ENCODE measurements at regions not wholly inside any gene's neighbourhood (a gene's known extent, or its start where the extent isn't known, plus 50 kb on each side); places are given as distances from the start of the nearest gene placed in this dataset.

DNA sequence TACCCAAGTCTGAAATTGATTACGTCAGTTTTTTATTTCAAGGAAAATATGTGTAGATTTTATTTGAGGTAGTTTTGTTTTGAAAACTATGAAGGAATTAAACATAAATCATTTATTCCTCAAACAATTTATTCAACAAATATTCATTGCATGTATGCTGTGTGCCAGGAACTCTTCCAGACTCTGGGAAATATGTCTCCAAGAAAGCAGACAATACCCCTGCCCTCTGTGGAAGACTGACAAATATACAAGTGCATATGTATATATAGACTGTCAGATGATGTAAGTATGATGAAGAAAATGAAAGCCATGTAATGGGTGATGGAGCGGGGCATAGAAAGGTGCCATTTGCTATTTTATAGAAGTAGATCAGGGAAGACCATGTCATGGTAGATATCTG, 889.5 kb downstream of the USP25 start:
- Histone ChIP-seq H3K9me3 (ENCODE audit: control insufficient read depth in 4 of 4, insufficient read depth in 3 of 4, low read length in 3 of 4) (peaks cover 0 to 2% (median 0%) of the 10 kb centered on the region in 4 donors), H3K27me3 (ENCODE audit: control insufficient read depth in 3 of 3, insufficient read depth in 3 of 3, low read length in 2 of 3) (no peaks in the 10 kb centered on the region), H3K4me3 (no peak overlapping the region), H3K36me3 (ENCODE audit: control insufficient read depth in 4 of 4, insufficient read depth in 4 of 4, low read length in 4 of 4) (no peaks in the 10 kb centered on the region), H3K27ac (ENCODE audit: low read depth in 1 of 2, low read length in 1 of 2) (no peak overlapping the region), H3K4me1 (ENCODE audit: control insufficient read depth in 5 of 5, insufficient read depth in 5 of 5, low read length in 5 of 5) (peaks cover 0 to 2% (median 0%) of the 10 kb centered on the region in 5 donors), H3K9ac (ENCODE audit: insufficient read depth in 1 of 2, low read length in 2 of 2) (no peak overlapping the region)
- ATAC-seq (ENCODE audit: insufficient read depth, low FRiP score) (no peak), DNase-seq (no peak)
- TF ChIP-seq, protein P1, sequence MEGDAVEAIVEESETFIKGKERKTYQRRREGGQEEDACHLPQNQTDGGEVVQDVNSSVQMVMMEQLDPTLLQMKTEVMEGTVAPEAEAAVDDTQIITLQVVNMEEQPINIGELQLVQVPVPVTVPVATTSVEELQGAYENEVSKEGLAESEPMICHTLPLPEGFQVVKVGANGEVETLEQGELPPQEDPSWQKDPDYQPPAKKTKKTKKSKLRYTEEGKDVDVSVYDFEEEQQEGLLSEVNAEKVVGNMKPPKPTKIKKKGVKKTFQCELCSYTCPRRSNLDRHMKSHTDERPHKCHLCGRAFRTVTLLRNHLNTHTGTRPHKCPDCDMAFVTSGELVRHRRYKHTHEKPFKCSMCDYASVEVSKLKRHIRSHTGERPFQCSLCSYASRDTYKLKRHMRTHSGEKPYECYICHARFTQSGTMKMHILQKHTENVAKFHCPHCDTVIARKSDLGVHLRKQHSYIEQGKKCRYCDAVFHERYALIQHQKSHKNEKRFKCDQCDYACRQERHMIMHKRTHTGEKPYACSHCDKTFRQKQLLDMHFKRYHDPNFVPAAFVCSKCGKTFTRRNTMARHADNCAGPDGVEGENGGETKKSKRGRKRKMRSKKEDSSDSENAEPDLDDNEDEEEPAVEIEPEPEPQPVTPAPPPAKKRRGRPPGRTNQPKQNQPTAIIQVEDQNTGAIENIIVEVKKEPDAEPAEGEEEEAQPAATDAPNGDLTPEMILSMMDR (IDR thresholded peaks at IDR 0.05; ENCODE audit: control extremely low read depth, extremely low read depth): no peak
- 96 to 98% methylated on average over 2 of the region's 2 CpGs for WGBS, 2 donors

DNA sequence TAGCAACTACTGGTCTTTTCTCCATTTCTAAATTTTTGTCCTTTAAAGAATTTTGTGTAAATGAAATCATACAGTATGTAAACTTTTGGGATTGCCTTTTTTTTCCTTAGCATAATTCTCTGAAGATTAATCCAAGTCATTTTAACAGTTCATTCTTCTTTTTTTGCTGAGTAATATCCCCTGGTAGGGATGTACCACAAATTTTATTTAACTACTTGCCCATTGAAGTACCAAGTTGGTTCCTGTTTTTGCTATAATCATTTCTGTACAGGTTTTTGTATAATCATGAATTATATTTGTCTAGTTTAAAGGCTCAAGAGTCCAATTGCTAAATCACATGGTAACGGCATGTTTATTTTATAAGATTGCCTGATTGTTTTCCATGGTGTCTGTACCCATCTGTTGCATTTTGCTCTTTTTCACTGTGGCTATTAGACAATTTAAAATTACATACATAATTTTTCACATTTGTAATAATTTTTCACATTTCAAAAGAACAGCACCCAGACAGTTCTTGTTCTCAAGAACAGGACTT, 891.1 kb downstream of the USP25 start:
- ATAC-seq (ENCODE audit: insufficient read depth, low FRiP score) (no peak), DNase-seq (no peak)
- TF ChIP-seq, protein P1 (IDR thresholded peaks at IDR 0.05; ENCODE audit: control extremely low read depth, extremely low read depth): no peak
- H3K9me3 ChIP-seq (ENCODE audit: control insufficient read depth in 4 of 4, insufficient read depth in 3 of 4, low read length in 3 of 4): peaks cover 0 to 2% (median 0%) of the 10 kb centered on the region in 4 donors
- H3K36me3 ChIP-seq (ENCODE audit: control insufficient read depth in 4 of 4, insufficient read depth in 4 of 4, low read length in 4 of 4): no peaks in the 10 kb centered on the region
- H3K27me3 ChIP-seq (ENCODE audit: control insufficient read depth in 3 of 3, insufficient read depth in 3 of 3, low read length in 2 of 3): no peaks in the 10 kb centered on the region
- WGBS, 2 donors: 21 to 53% methylated on average over 1 of the region's 1 CpG
- H3K4me3 ChIP-seq: no peak overlapping the region
- peaks cover 0 to 17% (median 0%) of the 10 kb centered on the region in 5 donors for H3K4me1 ChIP-seq (ENCODE audit: control insufficient read depth in 5 of 5, insufficient read depth in 5 of 5, low read length in 5 of 5)
- no peak overlapping the region for H3K9ac ChIP-seq (ENCODE audit: insufficient read depth in 1 of 2, low read length in 2 of 2)
- H3K27ac ChIP-seq (ENCODE audit: low read depth in 1 of 2, low read length in 1 of 2): no peak overlapping the region

DNA sequence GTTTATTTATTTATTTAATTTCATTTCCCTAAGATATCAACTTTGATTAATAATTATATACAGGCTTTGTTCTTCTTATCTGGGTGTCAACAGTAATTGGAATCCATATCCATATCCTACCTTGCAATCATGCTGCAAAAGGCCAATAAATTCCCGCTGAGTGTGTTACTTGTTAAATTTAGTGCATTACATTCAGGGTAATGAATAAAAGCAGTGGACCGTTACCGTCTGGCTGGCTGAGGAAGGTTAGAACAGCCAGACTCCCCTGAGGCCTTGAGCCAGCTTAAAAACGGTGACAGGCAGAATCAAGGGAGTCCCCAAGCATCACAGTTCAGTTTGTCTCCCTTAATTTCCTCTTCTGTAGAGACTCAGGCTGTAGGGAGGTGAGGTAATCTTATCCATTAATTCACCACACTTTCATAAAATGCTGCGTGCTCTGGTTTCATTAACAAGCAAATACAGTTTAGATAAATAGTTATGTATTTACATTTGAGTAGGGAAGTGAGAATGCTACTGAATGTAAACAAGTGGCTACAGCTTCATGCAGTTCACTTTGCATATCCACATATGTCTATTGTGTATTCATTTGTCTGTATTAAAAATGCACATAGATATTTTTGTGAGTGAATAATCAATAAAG, 888.2 kb upstream of the CXADR start:
- no peak overlapping the region for H3K27ac ChIP-seq (ENCODE audit: low read depth in 1 of 2, low read length in 1 of 2)
- H3K27me3 ChIP-seq (ENCODE audit: control insufficient read depth in 3 of 3, insufficient read depth in 3 of 3, low read length in 2 of 3): no peaks in the 10 kb centered on the region
- peaks cover 0 to 20% (median 0%) of the 10 kb centered on the region in 5 donors for H3K4me1 ChIP-seq (ENCODE audit: control insufficient read depth in 5 of 5, insufficient read depth in 5 of 5, low read length in 5 of 5)
- no peaks in the 10 kb centered on the region for H3K36me3 ChIP-seq (ENCODE audit: control insufficient read depth in 4 of 4, insufficient read depth in 4 of 4, low read length in 4 of 4)
- no peak overlapping the region for H3K9ac ChIP-seq (ENCODE audit: insufficient read depth in 1 of 2, low read length in 2 of 2)
- TF ChIP-seq, protein P1 (IDR thresholded peaks at IDR 0.05; ENCODE audit: control extremely low read depth, extremely low read depth): no peak
- DNase-seq: peak in 1 of 3 donors; percentile 15
- WGBS, 2 donors: 76 to 79% methylated on average over 5 of the region's 5 CpGs
- H3K9me3 ChIP-seq (ENCODE audit: control insufficient read depth in 4 of 4, insufficient read depth in 3 of 4, low read length in 3 of 4): peaks cover 0 to under 1% (median 0%) of the 10 kb centered on the region in 4 donors
- H3K4me3 ChIP-seq: no peak overlapping the region
- no peak for ATAC-seq (ENCODE audit: insufficient read depth, low FRiP score)

All from lung (tissue), 11 donors.